ENCODE measurements at regions not wholly inside any gene's neighbourhood (a gene's known extent, or its start where the extent isn't known, plus 50 kb on each side); places are given as distances from the start of the nearest gene placed in this dataset.

DNA sequence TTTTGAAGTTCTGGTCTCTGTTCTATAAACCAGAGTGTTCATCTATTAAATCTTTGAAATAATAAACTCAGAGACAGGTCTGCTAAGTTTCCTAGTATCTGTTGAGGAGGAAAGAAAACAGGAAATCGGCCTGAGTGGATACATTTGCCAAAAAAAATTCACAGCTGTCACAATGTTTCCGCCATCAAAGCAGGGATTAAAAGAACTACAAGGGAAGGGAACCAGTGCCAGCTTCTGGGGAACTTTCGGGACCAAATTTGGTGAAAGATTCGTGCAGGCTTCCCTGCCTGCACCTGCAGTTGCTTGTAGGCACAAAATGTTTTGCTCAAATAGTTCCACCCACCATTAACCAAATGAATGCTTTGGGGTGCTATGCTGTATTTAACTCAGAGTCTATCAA lies 267.5 kb downstream of the MSX2 start:
- DNase-seq = no peak

DNA sequence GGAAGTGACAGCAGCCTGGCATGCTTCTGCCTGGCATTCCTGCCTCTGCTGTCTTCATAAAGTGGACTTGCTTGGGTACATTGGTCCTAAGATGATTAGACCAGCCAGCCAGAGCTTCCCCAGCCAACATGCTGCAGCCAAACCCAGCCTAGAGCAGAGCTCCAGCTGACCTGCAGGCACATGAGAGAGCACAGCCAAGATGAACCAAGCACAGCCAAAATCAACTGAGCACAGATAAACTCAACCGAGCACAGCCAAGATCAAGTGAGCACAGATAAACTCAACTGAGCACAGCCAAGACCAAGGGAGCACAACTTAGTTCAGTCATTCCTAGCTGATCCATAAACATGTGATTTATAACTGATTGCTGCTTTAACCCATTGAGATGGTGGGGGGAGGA lies 266.5 kb downstream of the MSX2 start:
- Histone ChIP-seq H3K27me3 (no peaks in the 10 kb centered on the region), H3K36me3 (no peaks in the 10 kb centered on the region), H3K4me1 (no peaks in the 10 kb centered on the region), H3K9me3 (no peaks in the 10 kb centered on the region), H3K4me3 (no peak overlapping the region), H3K27ac (no peak overlapping the region)
- WGBS, 2 donors = 86 to 90% methylated on average over 1 of the region's 1 CpG
- no peak for DNase-seq
- no peak for TF ChIP-seq POLR2AphosphoS5 (IDR thresholded peaks at IDR 0.05)
- intact Hi-C loops (cut with DNase I) = no loop called here

More for the DNA sequence above, 267.5 kb downstream of the MSX2 start:
- no peak for TF ChIP-seq POLR2A (IDR thresholded peaks at IDR 0.05)
- no peak for TF ChIP-seq EP300 (IDR thresholded peaks at IDR 0.05)
- no peak for TF ChIP-seq POLR2AphosphoS5 (IDR thresholded peaks at IDR 0.05)
- TF ChIP-seq, protein P1, sequence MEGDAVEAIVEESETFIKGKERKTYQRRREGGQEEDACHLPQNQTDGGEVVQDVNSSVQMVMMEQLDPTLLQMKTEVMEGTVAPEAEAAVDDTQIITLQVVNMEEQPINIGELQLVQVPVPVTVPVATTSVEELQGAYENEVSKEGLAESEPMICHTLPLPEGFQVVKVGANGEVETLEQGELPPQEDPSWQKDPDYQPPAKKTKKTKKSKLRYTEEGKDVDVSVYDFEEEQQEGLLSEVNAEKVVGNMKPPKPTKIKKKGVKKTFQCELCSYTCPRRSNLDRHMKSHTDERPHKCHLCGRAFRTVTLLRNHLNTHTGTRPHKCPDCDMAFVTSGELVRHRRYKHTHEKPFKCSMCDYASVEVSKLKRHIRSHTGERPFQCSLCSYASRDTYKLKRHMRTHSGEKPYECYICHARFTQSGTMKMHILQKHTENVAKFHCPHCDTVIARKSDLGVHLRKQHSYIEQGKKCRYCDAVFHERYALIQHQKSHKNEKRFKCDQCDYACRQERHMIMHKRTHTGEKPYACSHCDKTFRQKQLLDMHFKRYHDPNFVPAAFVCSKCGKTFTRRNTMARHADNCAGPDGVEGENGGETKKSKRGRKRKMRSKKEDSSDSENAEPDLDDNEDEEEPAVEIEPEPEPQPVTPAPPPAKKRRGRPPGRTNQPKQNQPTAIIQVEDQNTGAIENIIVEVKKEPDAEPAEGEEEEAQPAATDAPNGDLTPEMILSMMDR (IDR thresholded peaks at IDR 0.05) = no peak
- Histone ChIP-seq H3K36me3 (no peaks in the 10 kb centered on the region), H3K9me3 (no peaks in the 10 kb centered on the region), H3K4me1 (no peaks in the 10 kb centered on the region), H3K27me3 (no peaks in the 10 kb centered on the region), H3K4me3 (no peak overlapping the region), H3K27ac (no peak overlapping the region)
- intact Hi-C loops (cut with DNase I) = no loop called here
- WGBS, 2 donors = 62 to 64% methylated on average over 4 of the region's 4 CpGs

DNA sequence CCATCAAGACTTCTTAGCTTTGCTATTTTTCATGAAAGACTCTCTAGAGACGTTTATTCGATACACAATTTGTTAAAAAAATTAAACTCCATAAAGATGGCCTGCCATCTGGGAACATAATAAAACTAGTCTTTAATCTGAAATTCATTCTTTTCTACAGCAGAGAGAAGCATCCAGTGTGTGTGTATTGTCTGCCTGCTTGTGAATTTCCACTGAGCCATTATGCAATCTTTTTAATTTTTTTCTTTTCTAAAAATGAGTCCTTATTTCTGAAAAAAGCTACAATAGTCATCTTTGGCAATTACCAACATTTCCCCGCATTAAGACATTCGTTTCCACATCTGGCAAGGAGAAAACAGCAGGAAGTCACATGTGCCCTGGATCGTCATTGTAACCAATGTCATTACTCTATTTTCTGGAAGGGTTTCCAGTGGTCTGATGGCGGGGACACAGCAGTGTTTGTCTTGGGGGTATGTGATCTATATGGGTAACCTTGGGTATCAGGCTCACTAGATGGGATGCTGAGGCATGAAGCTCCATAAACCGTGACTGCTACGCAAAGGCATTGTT lies 263.1 kb downstream of the MSX2 start:
- DNase-seq = no peak
- TF ChIP-seq, protein P1 (IDR thresholded peaks at IDR 0.05) = no peak
- TF ChIP-seq POLR2A (IDR thresholded peaks at IDR 0.05) (no peak), EP300 (IDR thresholded peaks at IDR 0.05) (no peak), POLR2AphosphoS5 (IDR thresholded peaks at IDR 0.05) (no peak)
- H3K9me3 ChIP-seq = no peaks in the 10 kb centered on the region
- H3K27ac ChIP-seq = no peak overlapping the region
- WGBS, 2 donors = 77 to 83% methylated on average over 8 of the region's 8 CpGs
- no peaks in the 10 kb centered on the region for H3K27me3 ChIP-seq
- intact Hi-C loops (cut with DNase I) = no loop called here
- H3K36me3 ChIP-seq = no peaks in the 10 kb centered on the region
- H3K4me3 ChIP-seq = no peak overlapping the region
- H3K4me1 ChIP-seq = no peaks in the 10 kb centered on the region

DNA sequence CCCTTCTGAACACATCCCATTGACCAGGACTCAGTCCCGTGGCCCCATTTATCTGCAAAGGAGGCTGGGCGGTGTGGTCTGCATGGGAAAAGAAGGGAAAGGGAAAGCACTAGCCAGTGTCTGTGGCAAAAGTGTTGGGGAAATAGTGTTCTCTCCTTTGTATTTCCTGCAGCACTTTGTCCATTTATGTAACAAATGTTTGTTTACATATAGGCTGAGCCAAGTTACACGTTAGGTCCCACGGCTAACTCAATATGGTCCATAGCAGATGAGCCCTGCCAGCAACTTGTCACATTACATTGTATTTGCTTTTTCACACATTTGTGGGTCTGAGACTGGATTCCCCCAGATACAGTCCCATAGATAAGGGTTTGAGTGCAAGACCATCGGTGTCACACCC lies 260.5 kb downstream of the MSX2 start:
- no peak for DNase-seq
- no peaks in the 10 kb centered on the region for H3K9me3 ChIP-seq
- no peak overlapping the region for H3K27ac ChIP-seq
- no peaks in the 10 kb centered on the region for H3K36me3 ChIP-seq
- no peak overlapping the region for H3K4me3 ChIP-seq
- no peaks in the 10 kb centered on the region for H3K27me3 ChIP-seq
- TF ChIP-seq POLR2A (IDR thresholded peaks at IDR 0.05) = no peak
- TF ChIP-seq, protein P1 (IDR thresholded peaks at IDR 0.05) = no peak
- no peak for TF ChIP-seq EP300 (IDR thresholded peaks at IDR 0.05)
- intact Hi-C loops (cut with DNase I) = no loop called here
- 61 to 81% methylated on average over 5 of the region's 5 CpGs for WGBS, 2 donors
- H3K4me1 ChIP-seq = no peaks in the 10 kb centered on the region

DNA sequence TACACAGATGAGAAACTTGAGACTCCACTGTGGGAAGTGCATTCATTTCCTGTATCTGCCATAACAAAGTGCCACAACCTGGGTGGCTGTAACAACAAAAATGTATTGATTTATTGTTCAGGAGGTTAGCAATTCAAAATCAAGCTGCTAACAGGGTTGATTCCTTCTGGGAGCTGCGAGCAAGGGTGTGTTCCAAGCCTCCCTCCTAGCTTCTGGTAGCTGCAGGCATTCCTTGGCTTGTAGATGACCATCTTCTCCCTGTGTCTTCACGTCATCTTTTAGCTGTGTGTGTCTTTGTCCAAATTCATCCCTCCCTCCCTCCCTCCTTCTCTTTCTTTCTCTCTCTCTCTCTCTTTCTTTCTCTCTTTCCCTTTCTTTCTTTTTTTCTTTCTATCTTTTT lies 258.1 kb downstream of the MSX2 start:
- intact Hi-C loops (cut with DNase I) = no loop called here
- Histone ChIP-seq H3K27ac (no peak overlapping the region), H3K4me3 (no peak overlapping the region), H3K4me1 (no peaks in the 10 kb centered on the region), H3K9me3 (no peaks in the 10 kb centered on the region), H3K36me3 (no peaks in the 10 kb centered on the region), H3K27me3 (no peaks in the 10 kb centered on the region)
- no peak for DNase-seq
- TF ChIP-seq EP300 (IDR thresholded peaks at IDR 0.05) (no peak), POLR2AphosphoS5 (IDR thresholded peaks at IDR 0.05) (no peak), POLR2A (IDR thresholded peaks at IDR 0.05) (no peak)
- TF ChIP-seq, protein P1 (IDR thresholded peaks at IDR 0.05) = no peak
- WGBS, 2 donors = 38 to 53% methylated on average over 2 of the region's 2 CpGs

Data from sigmoid colon (tissue), 6 donors.